Smooth muscle cell (in vitro differentiated cells): ENCODE measurements at regions not wholly inside any gene's neighbourhood (a gene's known extent, or its start where the extent isn't known, plus 50 kb on each side); places are given as distances from the start of the nearest gene placed in this dataset.

Experiments
- DNase-seq: peaks from one replicate; lab custom pipeline; 2025; ENCODE audit not compliant: unreplicated experiment; lab: John Stamatoyannopoulos, UW
- H2AFZ ChIP-seq: fragments of 200-600 bp; sonication (generic); 2 replicates; pipeline ENCODE4 v1.6.0; 2016; ENCODE audit warnings: antibody characterized with exemption, low read depth, mild to moderate bottlenecking
- H3F3A ChIP-seq: fragments of 200-600 bp; sonication (generic); 2 replicates; pipeline ENCODE4 v1.6.0; 2017; ENCODE audit warnings: antibody characterized with exemption, low read depth
- H3K27ac ChIP-seq: fragments of 200-600 bp; sonication (generic); 2 replicates; pipeline ENCODE4 v1.5.1; 2016; ENCODE audit warnings: low read depth, mild to moderate bottlenecking
- H3K27me3 ChIP-seq: fragments of 200-600 bp; sonication (generic); 2 replicates; pipeline ENCODE4 v1.6.1; 2016; ENCODE audit warnings: low read depth, mild to moderate bottlenecking
- H3K36me3 ChIP-seq: fragments of 200-600 bp; sonication (generic); 2 replicates; pipeline ENCODE4 v1.5.1; 2016; ENCODE audit warnings: low read depth
- H3K4me1 ChIP-seq: fragments of 200-600 bp; sonication (generic); 2 replicates; pipeline ENCODE4 v1.5.1; 2016; ENCODE audit warnings: low read depth
- H3K4me2 ChIP-seq: fragments of 200-600 bp; sonication (generic); 2 replicates; pipeline ENCODE4 v1.6.0; 2016; ENCODE audit warnings: mild to moderate bottlenecking
- H3K4me3 ChIP-seq: fragments of 200-600 bp; sonication (generic); 2 replicates; pipeline ENCODE4 v1.5.1; 2016; ENCODE audit warnings: mild to moderate bottlenecking
- H3K79me2 ChIP-seq: fragments of 200-600 bp; sonication (generic); 2 replicates; pipeline ENCODE4 v1.6.0; 2016; ENCODE audit warnings: low read depth, mild to moderate bottlenecking
- H3K9ac ChIP-seq: fragments of 200-600 bp; sonication (generic); 2 replicates; pipeline ENCODE4 v1.6.0; 2016; ENCODE audit warnings: low read depth
- H3K9me3 ChIP-seq: fragments of 200-600 bp; sonication (generic); replicated peaks from 2 replicates; pipeline ENCODE4 v1.5.1; 2016; ENCODE audit warnings: low read depth
- H4K20me1 ChIP-seq: fragments of 200-600 bp; sonication (generic); 2 replicates; pipeline ENCODE4 v1.6.0; 2016; ENCODE audit warnings: low read depth
- CTCF ChIP-seq: fragments of 200-600 bp; sonication (generic); IDR thresholded peaks from 2 replicates; pipeline ENCODE4 v1.5.1; 2017; ENCODE audit warnings: borderline replicate concordance, mild to moderate bottlenecking, antibody characterized with exemption; ENCODE audit not compliant: insufficient read depth, poor library complexity, severe bottlenecking
- WGBS: methylation state at CpG from one replicate; pipeline ENCODE4 v1.1.7; 2016; ENCODE audit warnings: low lambda C conversion rate; 5-methylcytosine and 5-hydroxymethylcytosine counted together

DNA sequence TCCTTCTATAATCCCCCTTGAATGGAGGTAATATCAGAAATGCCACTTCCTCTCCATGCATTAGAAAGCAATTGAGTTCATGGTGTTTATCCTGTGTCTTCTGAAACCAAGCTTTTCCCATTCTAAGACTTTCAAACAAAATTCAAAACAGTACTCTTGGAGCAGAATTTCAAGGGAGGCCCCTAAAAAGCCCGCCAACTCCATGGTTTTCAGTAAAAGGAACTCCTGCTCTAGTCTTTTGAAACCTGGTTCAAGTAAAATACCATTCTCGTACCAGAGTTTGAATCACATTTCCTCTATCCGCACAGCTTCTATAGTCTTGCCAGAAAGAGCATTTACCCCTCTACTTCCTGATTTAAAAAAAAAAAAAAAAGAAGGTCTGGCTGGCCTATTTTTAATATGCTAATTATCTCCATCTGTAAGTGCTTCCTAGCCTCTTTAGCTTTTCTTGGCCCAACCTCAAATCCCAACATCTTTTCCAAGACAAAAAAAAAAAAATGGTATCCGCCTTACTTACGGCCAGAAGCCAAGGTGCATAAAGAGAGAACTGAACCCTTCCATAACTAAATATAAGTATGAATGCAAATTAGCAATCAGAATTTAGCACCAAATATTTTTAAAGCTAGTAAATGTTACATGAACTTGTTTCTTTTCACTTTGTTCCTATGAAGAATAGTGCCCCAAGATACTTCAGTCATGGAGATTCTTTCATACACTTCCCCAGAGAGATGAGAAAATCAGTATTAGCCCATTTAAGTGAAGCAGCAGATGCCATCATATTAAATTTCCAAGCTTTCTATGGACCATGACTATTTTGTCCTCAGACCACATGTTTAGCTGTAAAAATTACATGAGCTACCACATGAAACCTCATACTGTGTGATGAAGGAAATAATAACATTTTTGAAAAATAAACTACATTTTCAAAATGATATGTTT lies 199.9 kb upstream of the FAM3C start:
- 91% methylated on average over 5 of the region's 5 CpGs for WGBS
- no peaks in the 10 kb centered on the region for H3F3A ChIP-seq
- H3K4me2 ChIP-seq = no peak overlapping the region
- no peaks in the 10 kb centered on the region for H3K36me3 ChIP-seq
- no peak for TF ChIP-seq CTCF
- H3K9ac ChIP-seq = no peak overlapping the region
- no peaks in the 10 kb centered on the region for H3K4me1 ChIP-seq
- H3K4me3 ChIP-seq = no peak overlapping the region
- no peaks in the 10 kb centered on the region for H3K79me2 ChIP-seq
- H2AFZ ChIP-seq = no peak overlapping the region
- no peaks in the 10 kb centered on the region for H4K20me1 ChIP-seq
- no peak for DNase-seq
- H3K9me3 ChIP-seq = no peaks in the 10 kb centered on the region
- H3K27me3 ChIP-seq = no peaks in the 10 kb centered on the region
- no peak overlapping the region for H3K27ac ChIP-seq

- peaks cover 6% of the 10 kb centered on the region for H3K4me1 ChIP-seq
- no peaks in the 10 kb centered on the region for H3K9me3 ChIP-seq
- no peaks in the 10 kb centered on the region for H3K36me3 ChIP-seq
- H3K27ac ChIP-seq = no peak overlapping the region
- H3K9ac ChIP-seq = no peak overlapping the region
- H3K4me2 ChIP-seq = no peak overlapping the region
- WGBS = 97% methylated on average over 3 of the region's 3 CpGs
- H3K27me3 ChIP-seq = no peaks in the 10 kb centered on the region
- H3K4me3 ChIP-seq = no peak overlapping the region
- DNase-seq = no peak
- H3K79me2 ChIP-seq = no peaks in the 10 kb centered on the region
- H4K20me1 ChIP-seq = no peaks in the 10 kb centered on the region
- no peak overlapping the region for H2AFZ ChIP-seq
- no peaks in the 10 kb centered on the region for H3F3A ChIP-seq
- TF ChIP-seq CTCF = no peak
Observed at GRCh38 chr7:121591926-121592325, 195.8 kb upstream of the FAM3C start.

DNA sequence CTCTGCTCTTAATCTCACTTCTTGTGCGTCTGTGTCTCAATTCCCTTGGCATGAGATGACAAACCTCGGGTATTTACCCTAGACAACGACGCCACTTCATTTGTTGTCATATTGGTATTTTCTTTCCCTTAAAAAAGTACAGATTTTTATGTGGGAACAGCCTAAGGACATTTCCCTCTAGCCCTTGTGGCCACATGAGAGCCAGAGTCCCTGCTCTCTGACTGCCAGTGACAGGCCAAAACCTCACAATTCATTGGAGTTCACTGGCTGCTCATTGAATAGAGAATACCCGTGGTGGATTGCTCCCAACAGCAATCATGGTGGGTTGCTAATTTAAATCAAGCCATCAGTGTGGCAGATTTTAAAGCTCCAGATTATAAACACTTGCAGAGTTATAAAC lies 191.3 kb upstream of the FAM3C start:
- Histone ChIP-seq H3K27ac (no peak overlapping the region), H3K4me2 (no peak overlapping the region), H3K36me3 (no peaks in the 10 kb centered on the region), H3K79me2 (no peaks in the 10 kb centered on the region), H3K9me3 (no peaks in the 10 kb centered on the region), H3K27me3 (peaks cover 3% of the 10 kb centered on the region), H3K9ac (no peak overlapping the region), H4K20me1 (no peaks in the 10 kb centered on the region), H3K4me3 (no peak overlapping the region), H3F3A (no peaks in the 10 kb centered on the region), H2AFZ (no peak overlapping the region), H3K4me1 (peaks cover 6% of the 10 kb centered on the region)
- DNase-seq = no peak
- WGBS = 80% methylated on average over 5 of the region's 5 CpGs
- no peak for TF ChIP-seq CTCF

DNA sequence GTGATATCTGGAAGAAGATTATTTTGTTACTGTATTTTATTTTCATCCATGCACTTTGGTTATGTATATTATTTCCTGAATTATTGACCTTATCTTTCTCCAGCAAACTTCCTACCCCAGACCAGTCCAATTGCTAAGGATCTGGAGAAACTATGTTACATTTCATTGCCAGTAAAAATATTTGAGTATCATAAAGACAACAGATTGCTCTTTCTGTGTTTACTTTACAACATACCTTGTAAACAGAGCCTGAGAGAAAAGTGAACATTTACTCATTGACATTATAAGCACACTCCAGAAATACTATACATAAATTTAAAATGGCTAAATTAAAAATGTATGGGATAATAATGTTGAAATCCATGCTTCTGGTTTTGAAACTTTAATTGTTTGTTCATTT lies 186.2 kb upstream of the FAM3C start:
- H3K9ac ChIP-seq = no peak overlapping the region
- no peak overlapping the region for H3K4me3 ChIP-seq
- no peaks in the 10 kb centered on the region for H4K20me1 ChIP-seq
- no peak for TF ChIP-seq CTCF
- H2AFZ ChIP-seq = no peak overlapping the region
- no peak overlapping the region for H3K4me2 ChIP-seq
- peaks cover 3% of the 10 kb centered on the region for H3K27me3 ChIP-seq
- no peaks in the 10 kb centered on the region for H3K36me3 ChIP-seq
- no peaks in the 10 kb centered on the region for H3K9me3 ChIP-seq
- no peak overlapping the region for H3K27ac ChIP-seq
- no peaks in the 10 kb centered on the region for H3K79me2 ChIP-seq
- peaks cover 2% of the 10 kb centered on the region for H3K4me1 ChIP-seq
- no peaks in the 10 kb centered on the region for H3F3A ChIP-seq
- no peak for DNase-seq
